IPS-18a (cell line): ENCODE measurements at regions not wholly inside any gene's neighbourhood (a gene's known extent, or its start where the extent isn't known, plus 50 kb on each side); places are given as distances from the start of the nearest gene placed in this dataset.

Source experiments
- H3K27ac ChIP-seq: one replicate; pipeline ENCODE4 v1.5.1; 2013; ENCODE audit warnings: low read length
- H3K27me3 ChIP-seq: one replicate; pipeline ENCODE4 v1.6.1; 2013; ENCODE audit warnings: mild to moderate bottlenecking, low read length; ENCODE audit not compliant: control insufficient read depth, insufficient read depth
- H3K36me3 ChIP-seq: one replicate; pipeline ENCODE4 v1.6.1; 2013; ENCODE audit warnings: low read depth, low read length; ENCODE audit not compliant: control insufficient read depth
- H3K4me1 ChIP-seq: one replicate; pipeline ENCODE4 v1.6.1; 2013; ENCODE audit warnings: low read depth, low read length; ENCODE audit not compliant: control insufficient read depth
- H3K4me3 ChIP-seq: one replicate; pipeline ENCODE4 v1.5.1; 2013; ENCODE audit warnings: low read length
- H3K9ac ChIP-seq: one replicate; pipeline ENCODE4 v1.6.1; 2013; ENCODE audit warnings: mild to moderate bottlenecking, low read length, moderate library complexity
- H3K9me3 ChIP-seq: one replicate; pipeline ENCODE4 v1.6.1; 2013; ENCODE audit warnings: low read depth, low read length; ENCODE audit not compliant: control insufficient read depth

GRCh38 chr2:13474538-13474937 lies 757.8 kb downstream of the TRIB2 start:
- Histone ChIP-seq H3K36me3 (no peaks in the 10 kb centered on the region), H3K27ac (no peak overlapping the region), H3K27me3 (no peaks in the 10 kb centered on the region), H3K9ac (no peak overlapping the region), H3K4me3 (no peak overlapping the region), H3K4me1 (peaks cover 3% of the 10 kb centered on the region), H3K9me3 (no peaks in the 10 kb centered on the region)

DNA sequence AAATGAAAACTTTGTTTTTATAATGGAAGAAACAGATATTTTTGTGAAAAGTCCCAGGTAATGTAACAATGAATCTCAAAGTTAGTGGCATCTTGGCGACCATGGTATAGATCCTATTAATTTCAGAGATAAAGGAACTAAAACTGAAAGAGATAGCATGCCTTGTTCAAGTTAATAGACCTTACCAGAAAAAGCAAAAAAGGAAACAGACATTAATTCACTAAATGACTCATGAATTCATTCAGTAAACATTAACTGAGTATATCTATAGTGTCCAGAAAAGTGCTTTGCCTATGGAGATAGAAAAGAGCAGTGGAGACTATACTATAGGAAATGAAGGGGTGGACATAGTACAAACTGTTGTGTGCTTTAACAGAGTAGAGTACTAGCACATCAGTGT lies 763.3 kb downstream of the TRIB2 start:
- Histone ChIP-seq H3K9ac (no peak overlapping the region), H3K4me1 (no peaks in the 10 kb centered on the region), H3K9me3 (no peaks in the 10 kb centered on the region), H3K4me3 (no peak overlapping the region), H3K27me3 (no peaks in the 10 kb centered on the region), H3K27ac (no peak overlapping the region), H3K36me3 (no peaks in the 10 kb centered on the region)

- no peaks in the 10 kb centered on the region for H3K36me3 ChIP-seq
- no peaks in the 10 kb centered on the region for H3K9me3 ChIP-seq
- H3K27me3 ChIP-seq, result no peaks in the 10 kb centered on the region
- no peak overlapping the region for H3K4me3 ChIP-seq
- no peaks in the 10 kb centered on the region for H3K4me1 ChIP-seq
- no peak overlapping the region for H3K27ac ChIP-seq
- H3K9ac ChIP-seq, result no peak overlapping the region
Observed at GRCh38 chr2:13481201-13481600, 764.5 kb downstream of the TRIB2 start.

DNA sequence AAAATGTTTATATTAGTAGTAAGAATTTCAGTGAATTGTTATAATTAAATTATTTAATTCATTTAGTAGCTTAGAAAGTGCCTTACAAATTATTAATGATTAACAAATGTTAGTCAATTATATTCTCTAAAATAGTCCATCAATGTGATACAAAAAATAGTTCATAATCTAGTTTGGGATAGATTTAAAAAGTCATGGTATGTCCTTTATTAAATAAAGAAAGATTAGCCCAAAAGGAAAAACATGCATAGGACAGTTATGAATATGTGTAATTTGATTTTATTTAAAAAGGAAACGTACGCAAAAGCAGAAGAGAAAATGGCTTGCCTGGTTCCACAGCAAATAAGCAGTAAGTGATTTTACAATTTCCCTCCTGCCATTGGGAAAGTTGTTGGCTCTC lies 768.5 kb downstream of the TRIB2 start:
- H3K27me3 ChIP-seq, result no peaks in the 10 kb centered on the region
- H3K4me1 ChIP-seq, result no peaks in the 10 kb centered on the region
- no peak overlapping the region for H3K4me3 ChIP-seq
- no peaks in the 10 kb centered on the region for H3K36me3 ChIP-seq
- H3K27ac ChIP-seq, result no peak overlapping the region
- no peak overlapping the region for H3K9ac ChIP-seq
- H3K9me3 ChIP-seq, result no peaks in the 10 kb centered on the region

DNA sequence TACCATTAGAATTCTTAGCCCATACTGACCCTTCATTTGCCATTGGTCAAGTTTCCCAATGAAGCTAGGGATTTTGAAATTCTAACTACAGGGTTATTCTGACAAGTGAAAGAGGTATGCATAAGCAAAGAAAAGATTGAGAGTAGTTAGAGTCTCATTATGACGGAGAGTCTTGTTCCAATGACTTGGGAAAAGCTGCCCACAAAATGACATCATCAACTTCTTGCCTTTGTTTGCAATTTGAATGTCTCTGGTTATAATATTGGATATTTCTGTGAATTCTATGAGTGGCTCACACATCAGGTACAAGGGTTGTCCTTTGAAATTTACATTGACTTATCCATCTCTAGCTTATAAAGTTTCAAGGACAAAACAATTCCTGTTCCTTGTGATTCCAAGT lies 772.2 kb downstream of the TRIB2 start:
- Histone ChIP-seq H3K4me1 (no peaks in the 10 kb centered on the region), H3K9me3 (no peaks in the 10 kb centered on the region), H3K9ac (no peak overlapping the region), H3K27ac (no peak overlapping the region), H3K4me3 (no peak overlapping the region), H3K36me3 (no peaks in the 10 kb centered on the region), H3K27me3 (no peaks in the 10 kb centered on the region)

DNA sequence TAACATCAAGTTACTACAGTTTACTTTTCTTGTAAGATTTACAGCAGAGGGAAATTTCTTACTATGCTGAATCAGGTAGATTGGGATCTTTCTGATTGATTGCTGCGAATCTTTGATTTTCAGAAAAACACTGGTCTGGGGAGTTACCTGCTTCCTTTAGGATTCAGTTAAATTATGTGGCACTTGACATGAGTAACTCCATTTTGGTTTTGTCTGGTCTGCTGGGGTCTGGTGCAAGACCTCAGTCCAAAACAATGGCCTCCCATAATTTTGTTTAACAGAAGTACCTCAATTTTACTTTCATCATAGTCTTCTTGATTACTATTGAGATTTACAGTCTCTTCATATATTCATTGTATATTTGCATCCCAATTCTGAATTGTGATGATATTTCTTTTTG lies 775.5 kb downstream of the TRIB2 start:
- no peaks in the 10 kb centered on the region for H3K9me3 ChIP-seq
- H3K4me3 ChIP-seq, result no peak overlapping the region
- H3K27ac ChIP-seq, result no peak overlapping the region
- no peaks in the 10 kb centered on the region for H3K4me1 ChIP-seq
- H3K36me3 ChIP-seq, result no peaks in the 10 kb centered on the region
- H3K9ac ChIP-seq, result no peak overlapping the region
- no peaks in the 10 kb centered on the region for H3K27me3 ChIP-seq

GRCh38 chr2:13495051-13495450 lies 778.3 kb downstream of the TRIB2 start:
- Histone ChIP-seq H3K4me1 (no peaks in the 10 kb centered on the region), H3K27me3 (no peaks in the 10 kb centered on the region), H3K9ac (no peak overlapping the region), H3K9me3 (no peaks in the 10 kb centered on the region), H3K27ac (no peak overlapping the region), H3K36me3 (no peaks in the 10 kb centered on the region), H3K4me3 (no peak overlapping the region)

DNA sequence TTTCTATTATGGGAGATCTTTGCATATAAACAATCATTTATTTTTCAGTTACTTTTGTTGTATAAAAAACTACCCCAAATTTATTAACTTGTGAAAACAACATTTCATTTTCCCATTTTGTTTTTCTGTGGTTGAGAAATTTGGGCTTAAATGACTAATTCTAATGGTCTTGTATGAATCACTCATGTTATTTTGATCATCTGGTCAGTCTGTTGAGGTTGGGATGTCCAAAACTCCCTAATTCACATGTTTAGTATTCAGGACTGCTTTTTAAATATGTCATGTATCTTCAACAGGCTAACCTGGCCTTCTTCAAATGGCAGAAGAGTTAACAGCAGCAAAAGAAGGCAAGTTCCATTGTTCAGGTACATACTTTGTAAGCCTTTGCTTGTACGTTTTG lies 788.1 kb downstream of the TRIB2 start:
- H3K27ac ChIP-seq, result no peak overlapping the region
- H3K27me3 ChIP-seq, result no peaks in the 10 kb centered on the region
- H3K9me3 ChIP-seq, result no peaks in the 10 kb centered on the region
- H3K36me3 ChIP-seq, result no peaks in the 10 kb centered on the region
- H3K9ac ChIP-seq, result no peak overlapping the region
- no peaks in the 10 kb centered on the region for H3K4me1 ChIP-seq
- H3K4me3 ChIP-seq, result no peak overlapping the region

- no peaks in the 10 kb centered on the region for H3K9me3 ChIP-seq
- no peaks in the 10 kb centered on the region for H3K27me3 ChIP-seq
- H3K36me3 ChIP-seq, result no peaks in the 10 kb centered on the region
- H3K4me3 ChIP-seq, result no peak overlapping the region
- no peak overlapping the region for H3K27ac ChIP-seq
- no peak overlapping the region for H3K9ac ChIP-seq
- H3K4me1 ChIP-seq, result no peaks in the 10 kb centered on the region
Observed at GRCh38 chr2:13508671-13509070, 791.9 kb downstream of the TRIB2 start.

- no peaks in the 10 kb centered on the region for H3K27me3 ChIP-seq
- no peaks in the 10 kb centered on the region for H3K4me1 ChIP-seq
- H3K27ac ChIP-seq, result no peak overlapping the region
- H3K9ac ChIP-seq, result no peak overlapping the region
- H3K36me3 ChIP-seq, result no peaks in the 10 kb centered on the region
- H3K4me3 ChIP-seq, result no peak overlapping the region
- H3K9me3 ChIP-seq, result no peaks in the 10 kb centered on the region
Observed at GRCh38 chr2:13515254-13515653, 798.5 kb downstream of the TRIB2 start.

- Histone ChIP-seq H3K36me3 (no peaks in the 10 kb centered on the region), H3K27me3 (no peaks in the 10 kb centered on the region), H3K4me1 (no peaks in the 10 kb centered on the region), H3K27ac (no peak overlapping the region), H3K9me3 (no peaks in the 10 kb centered on the region), H3K4me3 (no peak overlapping the region), H3K9ac (no peak overlapping the region)
Observed at GRCh38 chr2:13522096-13522495, 805.4 kb downstream of the TRIB2 start.

GRCh38 chr2:13522917-13523821 lies 806.4 kb downstream of the TRIB2 start:
- no peak overlapping the region for H3K27ac ChIP-seq
- H3K27me3 ChIP-seq, result no peaks in the 10 kb centered on the region
- no peaks in the 10 kb centered on the region for H3K9me3 ChIP-seq
- H3K4me1 ChIP-seq, result no peaks in the 10 kb centered on the region
- no peak overlapping the region for H3K4me3 ChIP-seq
- H3K36me3 ChIP-seq, result no peaks in the 10 kb centered on the region
- no peak overlapping the region for H3K9ac ChIP-seq
